ENCODE measurements at regions not wholly inside any gene's neighbourhood (a gene's known extent, or its start where the extent isn't known, plus 50 kb on each side); places are given as distances from the start of the nearest gene placed in this dataset.

DNA sequence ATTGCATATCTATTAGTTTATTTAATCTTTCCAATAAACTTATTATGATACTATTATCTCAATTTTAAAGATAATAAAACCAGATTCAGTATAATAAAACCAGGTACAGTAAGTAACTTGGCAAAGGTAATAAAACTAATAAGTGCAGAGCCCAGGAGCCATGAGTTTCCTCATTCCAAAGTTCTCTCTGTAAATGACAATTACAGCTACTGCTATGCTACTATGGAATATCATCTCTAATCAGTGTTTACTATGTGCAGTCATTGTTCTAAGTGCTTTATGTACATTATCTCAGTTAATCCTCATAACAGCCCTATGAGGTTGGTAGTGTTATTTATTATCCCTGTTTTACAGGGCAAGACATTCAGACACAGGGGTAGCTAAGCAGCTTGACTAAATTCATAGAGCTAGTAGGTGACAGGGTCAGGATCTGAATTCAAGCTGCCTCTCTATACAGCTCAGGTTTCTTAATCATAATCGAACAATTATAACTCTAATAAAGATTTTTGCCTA is 285.0 kb upstream of the PITX2 start:
- no peak for DNase-seq
- intact Hi-C loops (cut with DNase I): no loop called here
- ATAC-seq: no peak
- Histone ChIP-seq H3K4me1 (no peaks in the 10 kb centered on the region), H3K9me3 (no peaks in the 10 kb centered on the region), H3K27ac (no peak overlapping the region), H3K36me3 (no peaks in the 10 kb centered on the region), H3K4me3 (no peak overlapping the region), H3K27me3 (no peaks in the 10 kb centered on the region)
- WGBS (ENCODE audit: insufficient coverage, low coverage, low lambda C conversion rate, missing lambda C conversion rate): 31% methylated on average over 1 of the region's 1 CpG
- TF ChIP-seq, protein P1, sequence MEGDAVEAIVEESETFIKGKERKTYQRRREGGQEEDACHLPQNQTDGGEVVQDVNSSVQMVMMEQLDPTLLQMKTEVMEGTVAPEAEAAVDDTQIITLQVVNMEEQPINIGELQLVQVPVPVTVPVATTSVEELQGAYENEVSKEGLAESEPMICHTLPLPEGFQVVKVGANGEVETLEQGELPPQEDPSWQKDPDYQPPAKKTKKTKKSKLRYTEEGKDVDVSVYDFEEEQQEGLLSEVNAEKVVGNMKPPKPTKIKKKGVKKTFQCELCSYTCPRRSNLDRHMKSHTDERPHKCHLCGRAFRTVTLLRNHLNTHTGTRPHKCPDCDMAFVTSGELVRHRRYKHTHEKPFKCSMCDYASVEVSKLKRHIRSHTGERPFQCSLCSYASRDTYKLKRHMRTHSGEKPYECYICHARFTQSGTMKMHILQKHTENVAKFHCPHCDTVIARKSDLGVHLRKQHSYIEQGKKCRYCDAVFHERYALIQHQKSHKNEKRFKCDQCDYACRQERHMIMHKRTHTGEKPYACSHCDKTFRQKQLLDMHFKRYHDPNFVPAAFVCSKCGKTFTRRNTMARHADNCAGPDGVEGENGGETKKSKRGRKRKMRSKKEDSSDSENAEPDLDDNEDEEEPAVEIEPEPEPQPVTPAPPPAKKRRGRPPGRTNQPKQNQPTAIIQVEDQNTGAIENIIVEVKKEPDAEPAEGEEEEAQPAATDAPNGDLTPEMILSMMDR (IDR thresholded peaks at IDR 0.05): no peak
- no peak for TF ChIP-seq POLR2A (IDR thresholded peaks at IDR 0.05)

DNA sequence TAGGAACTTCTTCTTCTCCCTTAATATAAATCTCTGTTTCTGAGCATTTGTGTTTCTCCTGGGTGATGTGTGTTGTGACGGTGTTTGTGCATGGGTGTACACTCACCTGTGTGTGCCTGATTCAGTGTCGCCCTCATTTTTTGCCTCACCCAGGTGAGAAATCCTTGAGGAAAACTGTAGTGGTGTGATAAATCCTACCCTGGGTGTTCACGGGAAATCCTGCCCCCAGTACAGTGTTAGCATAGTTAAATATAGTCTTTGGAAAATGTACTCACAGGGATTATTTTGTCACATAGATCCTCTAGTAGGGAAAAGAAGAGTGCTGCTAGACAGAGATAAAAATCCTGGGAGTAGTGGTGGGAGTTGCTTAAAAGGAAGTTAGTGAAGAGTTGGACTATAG is 291.9 kb upstream of the PITX2 start:
- no peaks in the 10 kb centered on the region for H3K9me3 ChIP-seq
- intact Hi-C loops (cut with DNase I): no loop called here
- H3K36me3 ChIP-seq: no peaks in the 10 kb centered on the region
- ATAC-seq: no peak
- no peak overlapping the region for H3K4me3 ChIP-seq
- H3K27ac ChIP-seq: no peak overlapping the region
- no peaks in the 10 kb centered on the region for H3K4me1 ChIP-seq
- DNase-seq: no peak
- WGBS (ENCODE audit: insufficient coverage, low coverage, low lambda C conversion rate, missing lambda C conversion rate): 53% methylated on average over 3 of the region's 3 CpGs
- H3K27me3 ChIP-seq: no peaks in the 10 kb centered on the region
- TF ChIP-seq, protein P1 (IDR thresholded peaks at IDR 0.05): no peak
- no peak for TF ChIP-seq POLR2A (IDR thresholded peaks at IDR 0.05)

DNA sequence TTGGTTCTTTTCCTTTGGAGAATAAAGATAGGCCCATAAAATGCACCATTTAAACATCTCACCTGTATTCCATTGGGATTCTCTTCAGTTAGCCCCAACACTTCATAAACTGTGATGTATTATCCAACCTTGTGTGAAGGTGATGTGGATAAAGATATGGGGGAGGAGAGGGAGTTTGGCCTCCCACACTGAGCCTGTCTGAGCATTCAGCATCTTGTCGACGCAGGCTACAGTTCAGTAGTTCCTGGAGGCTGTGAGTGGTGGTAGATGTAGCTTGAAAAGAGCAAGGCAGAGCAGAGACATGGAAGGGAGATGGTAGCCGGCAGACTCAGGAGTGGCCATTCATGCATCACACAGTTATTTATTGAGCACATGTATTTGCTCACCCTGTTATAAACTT is 292.4 kb upstream of the PITX2 start:
- Histone ChIP-seq H3K4me1 (no peaks in the 10 kb centered on the region), H3K9me3 (no peaks in the 10 kb centered on the region), H3K27me3 (no peaks in the 10 kb centered on the region), H3K27ac (no peak overlapping the region), H3K4me3 (no peak overlapping the region), H3K36me3 (no peaks in the 10 kb centered on the region)
- 43% methylated on average over 3 of the region's 3 CpGs for WGBS (ENCODE audit: insufficient coverage, low coverage, low lambda C conversion rate, missing lambda C conversion rate)
- no peak for DNase-seq
- ATAC-seq: no peak
- TF ChIP-seq, protein P1 (IDR thresholded peaks at IDR 0.05): no peak
- no peak for TF ChIP-seq POLR2A (IDR thresholded peaks at IDR 0.05)
- intact Hi-C loops (cut with DNase I): no loop called here

DNA sequence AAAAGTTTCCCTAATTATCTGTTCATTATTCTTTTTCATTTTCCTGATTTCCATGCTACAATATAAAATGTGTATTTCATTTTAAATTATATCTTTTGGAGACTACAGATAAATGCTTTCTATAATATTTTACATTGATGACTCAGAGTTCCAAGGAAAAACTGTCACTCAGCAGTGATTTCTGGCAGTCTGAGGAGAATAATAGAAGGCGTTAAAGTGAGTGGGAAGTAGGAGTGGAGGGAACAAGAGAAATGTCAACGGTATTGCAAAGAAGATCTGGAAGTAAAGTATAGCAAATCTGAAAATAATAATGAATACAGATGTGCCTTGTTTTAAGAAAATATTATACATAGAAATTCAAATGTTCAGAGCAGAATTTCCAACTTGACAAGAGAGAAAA is 293.6 kb upstream of the PITX2 start:
- 36% methylated on average over 2 of the region's 2 CpGs for WGBS (ENCODE audit: insufficient coverage, low coverage, low lambda C conversion rate, missing lambda C conversion rate)
- Histone ChIP-seq H3K27me3 (no peaks in the 10 kb centered on the region), H3K4me1 (no peaks in the 10 kb centered on the region), H3K27ac (no peak overlapping the region), H3K9me3 (no peaks in the 10 kb centered on the region), H3K36me3 (no peaks in the 10 kb centered on the region), H3K4me3 (no peak overlapping the region)
- no peak for ATAC-seq
- TF ChIP-seq, protein P1 (IDR thresholded peaks at IDR 0.05): no peak
- TF ChIP-seq POLR2A (IDR thresholded peaks at IDR 0.05): no peak
- no peak for DNase-seq
- intact Hi-C loops (cut with DNase I): no loop called here

DNA sequence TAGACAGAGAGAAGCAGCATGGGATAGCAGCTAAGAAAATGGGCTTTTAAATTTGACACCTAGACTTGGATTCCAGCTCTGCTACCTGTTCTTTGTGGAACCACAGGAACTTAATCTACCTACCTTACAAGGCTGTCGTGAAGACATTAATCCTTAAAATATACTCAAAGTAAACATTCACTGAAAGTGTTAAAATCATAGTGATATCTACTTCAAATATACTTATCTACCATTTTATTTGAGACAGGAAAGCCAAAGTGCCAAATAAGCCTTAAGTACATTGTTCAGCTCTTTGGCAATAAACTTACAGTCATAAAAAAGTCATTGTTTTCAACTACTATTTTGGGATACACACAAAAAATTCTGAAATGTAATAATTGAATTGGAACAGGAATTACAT is 295.0 kb upstream of the PITX2 start:
- no peak overlapping the region for H3K27ac ChIP-seq
- intact Hi-C loops (cut with DNase I): no loop called here
- no peaks in the 10 kb centered on the region for H3K36me3 ChIP-seq
- 33% methylated on average over 1 of the region's 1 CpG for WGBS (ENCODE audit: insufficient coverage, low coverage, low lambda C conversion rate, missing lambda C conversion rate)
- TF ChIP-seq, protein P1 (IDR thresholded peaks at IDR 0.05): no peak
- no peak for TF ChIP-seq POLR2A (IDR thresholded peaks at IDR 0.05)
- H3K9me3 ChIP-seq: no peaks in the 10 kb centered on the region
- ATAC-seq: no peak
- DNase-seq: no peak
- no peaks in the 10 kb centered on the region for H3K27me3 ChIP-seq
- no peak overlapping the region for H3K4me3 ChIP-seq
- H3K4me1 ChIP-seq: no peaks in the 10 kb centered on the region

Measured in right lobe of liver (tissue), 6 donors.